ENCODE measurements at regions not wholly inside any gene's neighbourhood (a gene's known extent, or its start where the extent isn't known, plus 50 kb on each side); places are given as distances from the start of the nearest gene placed in this dataset.
"Not testable (repeated sequence)": the region's sequence is repeated elsewhere in the genome, so short reads cannot be mapped to it uniquely, and the experiment has no call there.

GRCh38 chr5:2861605-2862004 is 110.1 kb upstream of the IRX2 start:
- DNase-seq (ENCODE audit: low spot score) = no peak

DNA sequence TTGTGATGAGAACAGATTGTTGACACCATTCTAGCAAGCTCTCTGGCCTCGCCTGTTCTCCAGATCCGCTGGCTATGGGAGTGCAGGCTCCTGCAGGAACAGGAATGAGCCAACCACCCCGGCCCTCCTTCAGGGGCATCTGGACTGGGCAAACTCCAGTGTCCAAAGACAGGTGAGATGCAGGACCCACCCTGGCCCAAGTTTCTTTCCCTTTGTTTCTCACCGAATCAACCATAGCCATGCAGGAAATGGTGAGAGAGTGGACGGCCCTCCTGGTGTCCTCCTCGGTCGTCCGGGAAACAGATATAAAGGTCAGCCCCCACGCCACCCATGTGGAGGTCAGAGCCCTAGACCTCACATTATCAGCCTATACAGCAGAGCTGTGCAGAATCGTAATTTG is 108.6 kb upstream of the IRX2 start:
- no peak for DNase-seq (ENCODE audit: low spot score)

DNA sequence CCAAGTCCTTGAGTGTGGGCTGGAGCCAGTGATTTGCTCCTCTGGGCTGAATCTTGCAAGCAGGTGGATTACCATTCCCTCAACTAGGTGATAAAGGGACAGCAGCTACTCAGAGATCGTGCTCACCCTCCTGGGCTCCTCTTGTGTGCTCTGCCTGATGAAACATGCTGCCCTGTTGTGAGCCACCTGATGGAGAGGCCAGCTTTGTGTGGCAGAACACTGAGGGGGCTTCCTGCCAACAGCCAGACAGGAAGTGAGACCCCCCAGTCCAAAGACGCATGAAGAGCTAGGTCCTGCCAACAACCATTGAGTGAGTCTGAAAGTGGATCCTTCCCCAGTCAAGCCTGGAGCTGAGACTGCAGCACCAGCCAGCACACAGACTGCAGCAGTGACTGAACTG is 106.4 kb upstream of the IRX2 start:
- no peak for DNase-seq (ENCODE audit: low spot score)

GRCh38 chr5:2856206-2856605 is 104.7 kb upstream of the IRX2 start:
- no peak for DNase-seq (ENCODE audit: low spot score)

- DNase-seq (ENCODE audit: low spot score) = no peak
Observed at GRCh38 chr5:2852446-2852845, 101.0 kb upstream of the IRX2 start.

DNA sequence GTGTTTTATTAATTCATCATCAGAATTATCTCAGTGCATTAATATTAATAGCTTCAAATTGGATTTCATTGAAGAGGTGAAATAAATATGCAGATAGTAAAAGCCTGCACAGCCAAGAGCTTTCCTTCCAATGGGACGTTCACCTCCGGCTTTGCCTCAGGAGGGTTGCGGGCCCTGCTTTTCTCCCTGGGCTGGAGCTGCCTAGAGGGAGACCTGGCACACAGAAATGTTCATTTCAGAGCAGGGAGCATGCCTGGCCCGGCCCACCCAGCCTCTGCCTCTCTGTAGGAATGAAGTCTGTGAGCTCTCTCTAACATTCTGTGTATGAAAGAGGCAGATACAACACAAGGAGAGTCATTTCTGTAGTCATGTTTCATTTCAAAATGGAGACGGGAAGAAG is 100.4 kb upstream of the IRX2 start:
- no peak for DNase-seq (ENCODE audit: low spot score)

- no peak for DNase-seq (ENCODE audit: low spot score)
Observed at GRCh38 chr5:2849429-2849828, 98.0 kb upstream of the IRX2 start.

DNA sequence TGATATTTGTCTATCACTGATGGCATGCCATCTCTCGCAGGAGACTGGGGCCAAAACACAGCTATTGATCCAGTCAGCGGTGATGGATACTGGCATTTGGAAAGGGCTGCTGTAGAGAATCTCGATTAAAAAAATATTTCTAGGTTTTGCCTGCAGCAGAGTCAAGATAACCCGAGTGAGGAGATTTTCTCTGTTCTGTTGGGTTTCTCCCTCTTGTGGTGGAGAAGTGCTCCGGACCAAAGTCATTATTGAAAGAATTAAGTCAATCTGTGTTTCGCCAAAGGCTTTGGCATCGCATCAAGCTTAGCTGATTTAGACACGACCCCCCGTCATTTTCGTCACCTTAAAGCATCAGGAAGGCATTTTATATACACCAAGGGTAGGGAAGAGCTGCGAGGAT is 97.1 kb upstream of the IRX2 start:
- DNase-seq (ENCODE audit: low spot score) = no peak

GRCh38 chr5:2847608-2848007 is 96.1 kb upstream of the IRX2 start:
- no peak for DNase-seq (ENCODE audit: low spot score)

GRCh38 chr5:2841208-2841607 is 89.7 kb upstream of the IRX2 start:
- no peak for DNase-seq (ENCODE audit: low spot score)

DNA sequence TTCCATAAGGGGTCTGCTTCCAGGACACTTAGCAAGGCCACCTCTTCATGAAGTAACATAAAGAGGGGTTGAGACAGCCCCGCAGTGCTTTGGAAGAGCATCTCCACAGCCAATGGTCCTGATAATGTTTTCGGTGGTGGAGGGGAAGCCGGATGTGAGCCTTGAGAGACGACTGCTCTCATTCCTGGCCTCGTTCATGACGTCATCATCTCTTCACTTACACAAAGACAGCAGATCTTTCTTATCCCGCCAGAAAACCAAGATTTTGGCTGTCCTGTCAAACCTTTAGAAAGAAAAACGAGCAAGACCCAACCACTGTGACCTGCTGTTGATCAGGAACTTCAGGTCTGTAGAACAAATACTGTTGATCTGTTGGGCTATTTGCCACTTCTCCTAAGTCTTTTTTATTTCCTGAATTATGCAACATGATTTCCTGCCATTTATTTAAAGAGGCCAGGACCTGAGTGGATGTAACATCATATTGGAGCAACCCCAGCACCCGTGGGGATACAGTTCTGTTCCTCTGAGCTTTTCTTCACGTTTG is 89.0 kb upstream of the IRX2 start:
- no peak for DNase-seq (ENCODE audit: low spot score)

- DNase-seq (ENCODE audit: low spot score) = no peak
Observed at GRCh38 chr5:2836133-2836532, 84.7 kb upstream of the IRX2 start.

GRCh38 chr5:2833556-2833955 is 82.1 kb upstream of the IRX2 start:
- no peak for DNase-seq (ENCODE audit: low spot score)

DNA sequence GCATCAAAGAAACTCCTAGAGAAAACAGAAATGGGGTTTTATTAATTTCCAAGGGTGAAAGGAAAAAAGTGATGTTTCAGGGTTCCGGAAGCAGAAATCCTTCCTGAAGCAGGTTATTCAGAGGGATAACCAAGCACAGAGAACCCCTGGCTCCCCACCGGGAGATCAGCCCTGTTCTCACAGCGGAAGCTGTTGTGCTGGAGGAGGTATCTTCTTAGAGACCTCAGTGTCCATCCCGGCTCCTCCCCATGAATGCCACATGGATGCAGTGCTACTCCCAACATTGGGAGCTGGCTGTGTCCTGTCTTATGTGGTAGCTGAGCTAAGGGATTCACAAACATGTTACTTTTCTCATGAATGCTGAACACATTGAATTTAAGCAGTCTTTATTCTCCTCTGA is 80.9 kb upstream of the IRX2 start:
- no peak for DNase-seq (ENCODE audit: low spot score)

- DNase-seq (ENCODE audit: low spot score) = no peak
Observed at GRCh38 chr5:2829239-2829638, 77.8 kb upstream of the IRX2 start.

GRCh38 chr5:2818936-2819335 is 67.5 kb upstream of the IRX2 start:
- no peak for DNase-seq (ENCODE audit: low spot score)

DNA sequence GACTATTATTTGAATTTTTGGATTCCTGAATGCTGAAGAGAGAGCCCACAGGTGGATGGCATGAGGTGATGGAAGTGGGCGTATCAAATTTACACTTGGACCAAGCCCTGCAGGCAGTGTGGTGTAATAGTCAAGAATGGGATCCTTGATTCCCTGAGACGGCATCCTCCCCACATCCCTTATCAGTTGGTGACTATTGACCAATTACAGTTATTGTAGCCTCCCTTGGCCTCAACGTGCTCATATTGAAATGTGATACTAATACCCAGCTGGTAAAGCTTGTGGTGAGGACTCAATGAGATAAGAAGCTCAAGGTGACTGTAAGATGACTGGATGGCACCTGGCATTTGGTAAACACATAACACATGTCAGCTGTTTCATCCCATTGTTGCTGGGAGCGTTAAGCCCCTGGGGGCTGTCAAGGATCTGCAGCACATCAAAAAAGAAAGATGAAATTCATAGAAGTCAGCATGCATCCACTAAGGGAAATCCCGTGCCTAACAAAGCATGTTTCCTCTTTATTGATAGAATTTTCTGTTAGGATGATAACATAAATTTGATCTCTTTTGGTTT is 65.6 kb upstream of the IRX2 start:
- no peak for DNase-seq (ENCODE audit: low spot score)

DNA sequence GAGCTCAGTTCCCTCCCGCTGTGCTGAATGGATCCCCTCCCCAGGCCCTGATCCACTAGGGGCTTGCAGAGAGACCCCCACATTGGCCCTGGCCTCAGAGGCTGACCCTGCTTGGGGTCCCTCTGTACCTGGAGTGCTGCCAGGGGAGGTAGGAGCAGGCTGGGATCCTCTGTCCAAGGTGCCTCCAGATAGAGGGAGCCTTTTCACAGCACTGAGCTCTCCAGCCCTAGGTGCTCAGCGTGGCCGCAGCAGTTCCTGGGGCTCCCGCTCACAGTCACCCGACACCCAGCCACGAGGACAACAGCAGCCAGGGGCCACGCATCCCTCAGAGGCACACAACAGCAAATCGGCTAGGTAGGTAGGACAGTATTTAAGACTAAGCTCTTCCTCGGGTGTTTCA is 62.2 kb upstream of the IRX2 start:
- DNase-seq (ENCODE audit: low spot score) = no peak

DNA sequence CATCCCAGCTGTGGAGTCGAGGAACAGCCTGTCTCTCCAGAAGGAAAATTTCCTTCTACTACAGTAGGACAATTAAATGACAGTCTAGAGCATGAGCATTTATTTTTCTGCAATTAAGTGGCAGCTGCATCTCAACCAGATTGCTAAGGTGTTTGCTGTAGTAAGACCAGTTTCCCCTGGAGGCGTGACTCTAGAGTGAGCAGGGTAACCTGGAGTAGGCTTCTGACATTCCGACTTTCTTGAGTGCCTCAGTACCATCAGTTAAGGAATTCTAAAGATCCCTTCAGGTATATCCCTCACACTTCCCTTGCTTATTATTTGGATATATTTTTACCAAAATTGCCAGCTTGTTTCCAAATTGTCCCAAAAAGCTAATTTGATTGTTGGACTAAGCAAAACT is 59.2 kb upstream of the IRX2 start:
- DNase-seq (ENCODE audit: low spot score) = no peak

- DNase-seq (ENCODE audit: low spot score) = not testable (repeated sequence)
Observed at GRCh38 chr5:2807244-2807643, 55.8 kb upstream of the IRX2 start.

DNA sequence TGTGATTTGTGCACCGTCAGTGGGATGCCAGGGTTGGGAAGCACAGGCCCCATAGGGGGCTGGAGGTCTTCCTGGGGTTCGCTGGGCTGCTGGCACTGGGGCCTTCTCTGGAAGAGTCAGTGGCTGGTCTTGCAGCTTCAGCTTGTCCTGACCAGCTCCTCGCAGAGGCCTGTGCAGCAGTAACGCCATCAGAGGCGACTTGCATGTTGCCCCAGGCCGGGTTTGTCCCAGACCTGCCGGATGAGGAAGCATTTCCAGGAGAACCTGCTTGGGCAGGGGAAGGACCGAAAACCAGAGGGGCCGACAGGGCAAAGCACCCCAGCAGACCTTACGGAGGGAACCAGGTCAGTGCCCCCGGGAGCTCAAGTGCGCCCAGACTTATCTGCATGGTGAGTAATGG is 54.7 kb upstream of the IRX2 start:
- DNase-seq (ENCODE audit: low spot score) = no peak

GRCh38 chr5:2805080-2805479 is 53.6 kb upstream of the IRX2 start:
- DNase-seq (ENCODE audit: low spot score) = no peak

- no peak for DNase-seq (ENCODE audit: low spot score)
Observed at GRCh38 chr5:2803751-2804150, 52.3 kb upstream of the IRX2 start.

DNA sequence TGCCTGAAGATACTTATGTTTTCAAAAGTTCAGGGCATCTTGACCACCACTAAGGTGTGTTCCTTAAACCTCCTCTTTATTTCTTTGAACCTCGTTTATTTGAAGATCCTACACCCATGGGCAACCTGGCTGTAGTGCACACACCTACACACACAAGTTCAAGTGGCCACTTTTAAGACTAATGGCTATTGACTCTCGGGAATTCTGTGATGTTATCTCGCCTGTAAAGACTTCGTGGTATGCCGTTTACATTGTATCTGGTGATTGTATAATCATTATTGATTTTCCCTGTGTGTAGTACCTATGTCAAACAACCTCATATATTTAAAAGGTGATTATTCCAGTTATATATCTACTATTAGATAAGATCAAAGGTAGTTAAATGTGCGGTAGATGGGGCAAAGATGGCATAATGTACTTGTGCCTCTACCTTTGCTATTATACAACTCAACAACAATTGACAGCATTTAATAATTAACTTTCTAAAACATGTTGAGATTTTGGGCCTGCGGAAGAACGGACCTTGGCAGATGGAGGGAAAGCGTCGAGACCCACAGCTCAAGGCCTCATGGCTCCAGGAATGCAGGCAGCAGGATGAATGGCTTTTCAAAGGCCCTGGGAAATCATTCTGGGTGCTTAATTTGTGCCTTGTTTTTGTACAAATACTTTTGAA is 51.4 kb upstream of the IRX2 start:
- no peak for DNase-seq (ENCODE audit: low spot score)

All from ecto neural progenitor cell (in vitro differentiated cells).